ENCODE measurements at regions not wholly inside any gene's neighbourhood (a gene's known extent, or its start where the extent isn't known, plus 50 kb on each side); places are given as distances from the start of the nearest gene placed in this dataset.

GRCh38 chr18:76564655-76565237 lies 69.7 kb upstream of the ZNF516 start:
- intact Hi-C loops (cut with DNase I): no loop called here
- H3K27ac ChIP-seq (ENCODE audit: low read depth in 1 of 2, low read length in 2 of 2): peak overlapping the region in 1 of 2 donors; percentile 80
- 24 to 28% methylated on average over 4 of the region's 4 CpGs for WGBS, 2 donors
- DNase-seq (no peak), ATAC-seq (ENCODE audit: low FRiP score) (no peak)
- no peaks in the 10 kb centered on the region for H3K36me3 ChIP-seq (ENCODE audit: control insufficient read depth in 1 of 2, insufficient read depth in 2 of 2, low read length in 1 of 2)
- H3K27me3 ChIP-seq (ENCODE audit: control insufficient read depth in 1 of 2, insufficient read depth in 2 of 2, low read length in 1 of 2): no peaks in the 10 kb centered on the region
- no peaks in the 10 kb centered on the region for H3K9me3 ChIP-seq (ENCODE audit: control insufficient read depth, low read length)
- H3K4me3 ChIP-seq (ENCODE audit: low read length in 2 of 2): no peak overlapping the region
- no peaks in the 10 kb centered on the region for H3K4me1 ChIP-seq (ENCODE audit: control insufficient read depth in 1 of 2, insufficient read depth in 2 of 2, low read length in 2 of 2)

GRCh38 chr18:76564117-76564516 lies 69.1 kb upstream of the ZNF516 start:
- intact Hi-C loops (cut with DNase I): no loop called here
- DNase-seq (no peak), ATAC-seq (ENCODE audit: low FRiP score) (no peak)
- Histone ChIP-seq H3K4me1 (ENCODE audit: control insufficient read depth in 1 of 2, insufficient read depth in 2 of 2, low read length in 2 of 2) (no peaks in the 10 kb centered on the region), H3K27me3 (ENCODE audit: control insufficient read depth in 1 of 2, insufficient read depth in 2 of 2, low read length in 1 of 2) (no peaks in the 10 kb centered on the region), H3K9me3 (ENCODE audit: control insufficient read depth, low read length) (no peaks in the 10 kb centered on the region), H3K4me3 (ENCODE audit: low read length in 2 of 2) (no peak overlapping the region), H3K36me3 (ENCODE audit: control insufficient read depth in 1 of 2, insufficient read depth in 2 of 2, low read length in 1 of 2) (no peaks in the 10 kb centered on the region), H3K27ac (ENCODE audit: low read depth in 1 of 2, low read length in 2 of 2) (no peak overlapping the region)
- WGBS, 2 donors: 87 to 90% methylated on average over 8 of the region's 8 CpGs

DNA sequence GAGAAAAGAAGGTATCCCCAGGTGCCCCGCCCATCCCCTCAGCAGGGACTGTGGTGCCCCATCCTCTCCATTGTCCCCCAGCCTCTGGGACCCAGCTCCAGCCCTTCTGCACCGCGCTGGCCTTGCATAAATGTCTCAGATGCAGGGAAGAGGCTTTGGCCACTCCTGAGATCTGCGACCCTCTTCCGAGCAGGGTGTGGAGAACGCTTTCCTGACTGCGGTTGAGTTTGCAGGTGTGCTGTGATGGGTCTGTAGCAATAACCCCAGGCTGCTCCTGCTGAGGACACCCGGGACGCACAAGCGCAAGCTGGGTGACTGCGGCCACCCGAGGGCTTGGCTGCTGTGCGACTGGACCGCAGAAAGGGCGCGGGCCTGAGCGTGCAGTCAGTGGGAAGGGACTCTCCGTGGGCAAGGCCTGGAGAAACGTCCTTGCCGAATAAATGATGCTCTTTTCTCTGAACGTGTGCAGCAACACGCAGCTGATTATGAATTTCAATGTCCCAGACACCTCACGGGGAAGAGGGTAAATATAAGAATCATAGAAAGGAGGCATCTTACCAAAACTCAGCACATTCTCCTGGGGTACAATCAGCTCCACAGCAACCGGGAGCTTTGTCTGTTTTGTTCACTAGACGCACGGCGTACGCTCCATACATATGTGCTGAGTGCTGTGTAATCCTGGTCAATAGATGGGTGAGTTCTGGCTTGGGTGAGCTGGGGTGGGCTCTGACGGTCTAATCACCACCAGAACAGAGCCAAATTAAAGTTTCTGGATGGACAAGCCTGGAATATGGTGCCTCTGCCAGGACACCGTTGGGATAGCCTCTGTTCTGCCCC lies 67.5 kb upstream of the ZNF516 start:
- no peak for DNase-seq
- WGBS, 2 donors: 96% methylated on average over 30 of the region's 30 CpGs
- intact Hi-C loops (cut with DNase I): no loop called here

GRCh38 chr18:76558881-76559667 lies 64.0 kb upstream of the ZNF516 start:
- intact Hi-C loops (cut with DNase I): no loop called here
- ATAC-seq (ENCODE audit: low FRiP score): no peak
- Histone ChIP-seq H3K27ac (ENCODE audit: low read depth in 1 of 2, low read length in 2 of 2) (no peak overlapping the region), H3K9me3 (ENCODE audit: control insufficient read depth, low read length) (no peaks in the 10 kb centered on the region), H3K27me3 (ENCODE audit: control insufficient read depth in 1 of 2, insufficient read depth in 2 of 2, low read length in 1 of 2) (no peaks in the 10 kb centered on the region), H3K4me1 (ENCODE audit: control insufficient read depth in 1 of 2, insufficient read depth in 2 of 2, low read length in 2 of 2) (no peaks in the 10 kb centered on the region), H3K4me3 (ENCODE audit: low read length in 2 of 2) (no peak overlapping the region), H3K36me3 (ENCODE audit: control insufficient read depth in 1 of 2, insufficient read depth in 2 of 2, low read length in 1 of 2) (no peaks in the 10 kb centered on the region)
- 64% methylated on average over 18 of the region's 18 CpGs for WGBS, 2 donors
- no peak for DNase-seq

More for the DNA sequence above, 67.5 kb upstream of the ZNF516 start:
- Histone ChIP-seq H3K4me3 (ENCODE audit: low read length in 2 of 2) (no peak overlapping the region), H3K4me1 (ENCODE audit: control insufficient read depth in 1 of 2, insufficient read depth in 2 of 2, low read length in 2 of 2) (no peaks in the 10 kb centered on the region), H3K9me3 (ENCODE audit: control insufficient read depth, low read length) (no peaks in the 10 kb centered on the region), H3K27me3 (ENCODE audit: control insufficient read depth in 1 of 2, insufficient read depth in 2 of 2, low read length in 1 of 2) (no peaks in the 10 kb centered on the region), H3K36me3 (ENCODE audit: control insufficient read depth in 1 of 2, insufficient read depth in 2 of 2, low read length in 1 of 2) (no peaks in the 10 kb centered on the region), H3K27ac (ENCODE audit: low read depth in 1 of 2, low read length in 2 of 2) (no peak overlapping the region)
- no peak for ATAC-seq (ENCODE audit: low FRiP score)

GRCh38 chr18:76557026-76557575 lies 62.1 kb upstream of the ZNF516 start:
- no peak overlapping the region for H3K4me3 ChIP-seq (ENCODE audit: low read length in 2 of 2)
- intact Hi-C loops (cut with DNase I): no loop called here
- ATAC-seq (ENCODE audit: low FRiP score): no peak

DNA sequence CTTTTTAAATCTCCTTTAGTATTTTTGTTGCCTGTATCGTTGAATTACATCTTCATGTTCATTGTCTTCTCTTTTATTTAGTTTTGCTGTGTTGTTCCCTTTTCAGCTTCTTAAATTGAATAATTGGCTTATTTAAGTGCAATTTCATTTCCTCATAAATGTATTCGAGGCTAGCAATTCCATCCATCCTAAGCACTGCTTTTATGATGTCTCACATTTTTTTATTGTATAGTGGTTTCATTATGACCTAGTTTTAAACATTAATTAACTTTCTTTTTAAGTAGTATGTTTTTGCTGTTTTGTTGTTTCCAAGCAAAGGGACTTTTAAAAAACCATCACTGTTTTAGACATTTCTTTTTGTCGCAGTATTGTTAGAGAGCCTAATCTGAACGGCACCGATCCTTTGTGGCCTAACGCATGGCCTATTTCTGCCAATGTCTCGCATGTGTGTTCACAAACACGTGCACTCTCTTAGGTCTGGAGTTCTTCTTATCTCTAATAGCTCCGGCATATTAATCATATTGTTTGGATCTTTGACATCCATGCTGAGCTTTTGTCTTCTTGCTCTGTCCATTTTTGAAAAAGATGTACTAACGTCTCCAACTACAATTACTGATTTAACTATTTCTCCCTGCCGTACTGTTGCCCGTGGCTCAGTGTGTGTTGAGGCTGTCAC lies 59.6 kb upstream of the ZNF516 start:
- Histone ChIP-seq H3K27me3 (ENCODE audit: control insufficient read depth in 1 of 2, insufficient read depth in 2 of 2, low read length in 1 of 2) (no peaks in the 10 kb centered on the region), H3K36me3 (ENCODE audit: control insufficient read depth in 1 of 2, insufficient read depth in 2 of 2, low read length in 1 of 2) (no peaks in the 10 kb centered on the region), H3K4me3 (ENCODE audit: low read length in 2 of 2) (no peak overlapping the region), H3K4me1 (ENCODE audit: control insufficient read depth in 1 of 2, insufficient read depth in 2 of 2, low read length in 2 of 2) (no peaks in the 10 kb centered on the region), H3K9me3 (ENCODE audit: control insufficient read depth, low read length) (no peaks in the 10 kb centered on the region), H3K27ac (ENCODE audit: low read depth in 1 of 2, low read length in 2 of 2) (no peak overlapping the region)
- no peak for DNase-seq
- 83 to 85% methylated on average over 12 of the region's 12 CpGs for WGBS, 2 donors
- intact Hi-C loops (cut with DNase I): no loop called here
- no peak for ATAC-seq (ENCODE audit: low FRiP score)

More at GRCh38 chr18:76557026-76557575, 62.1 kb upstream of the ZNF516 start:
- no peaks in the 10 kb centered on the region for H3K36me3 ChIP-seq (ENCODE audit: control insufficient read depth in 1 of 2, insufficient read depth in 2 of 2, low read length in 1 of 2)
- WGBS, 2 donors: 68 to 75% methylated on average over 10 of the region's 10 CpGs
- no peaks in the 10 kb centered on the region for H3K27me3 ChIP-seq (ENCODE audit: control insufficient read depth in 1 of 2, insufficient read depth in 2 of 2, low read length in 1 of 2)
- DNase-seq: no peak
- no peaks in the 10 kb centered on the region for H3K9me3 ChIP-seq (ENCODE audit: control insufficient read depth, low read length)
- H3K27ac ChIP-seq (ENCODE audit: low read depth in 1 of 2, low read length in 2 of 2): no peak overlapping the region
- H3K4me1 ChIP-seq (ENCODE audit: control insufficient read depth in 1 of 2, insufficient read depth in 2 of 2, low read length in 2 of 2): no peaks in the 10 kb centered on the region

- Histone ChIP-seq H3K36me3 (ENCODE audit: control insufficient read depth in 1 of 2, insufficient read depth in 2 of 2, low read length in 1 of 2) (no peaks in the 10 kb centered on the region), H3K9me3 (ENCODE audit: control insufficient read depth, low read length) (no peaks in the 10 kb centered on the region), H3K27me3 (ENCODE audit: control insufficient read depth in 1 of 2, insufficient read depth in 2 of 2, low read length in 1 of 2) (no peaks in the 10 kb centered on the region), H3K27ac (ENCODE audit: low read depth in 1 of 2, low read length in 2 of 2) (no peak overlapping the region), H3K4me1 (ENCODE audit: control insufficient read depth in 1 of 2, insufficient read depth in 2 of 2, low read length in 2 of 2) (no peaks in the 10 kb centered on the region), H3K4me3 (ENCODE audit: low read length in 2 of 2) (no peak overlapping the region)
- 77 to 80% methylated on average over 5 of the region's 5 CpGs for WGBS, 2 donors
- intact Hi-C loops (cut with DNase I): no loop called here
- DNase-seq (no peak), ATAC-seq (ENCODE audit: low FRiP score) (no peak)
Observed at GRCh38 chr18:76553715-76554546, 58.9 kb upstream of the ZNF516 start.

- WGBS, 2 donors: 92 to 94% methylated on average over 12 of the region's 12 CpGs
- no peaks in the 10 kb centered on the region for H3K4me1 ChIP-seq (ENCODE audit: control insufficient read depth in 1 of 2, insufficient read depth in 2 of 2, low read length in 2 of 2)
- H3K27me3 ChIP-seq (ENCODE audit: control insufficient read depth in 1 of 2, insufficient read depth in 2 of 2, low read length in 1 of 2): no peaks in the 10 kb centered on the region
- no peaks in the 10 kb centered on the region for H3K36me3 ChIP-seq (ENCODE audit: control insufficient read depth in 1 of 2, insufficient read depth in 2 of 2, low read length in 1 of 2)
- ATAC-seq (ENCODE audit: low FRiP score) (no peak), DNase-seq (no peak)
- H3K4me3 ChIP-seq (ENCODE audit: low read length in 2 of 2): no peak overlapping the region
- intact Hi-C loops (cut with DNase I): no loop called here
- H3K9me3 ChIP-seq (ENCODE audit: control insufficient read depth, low read length): no peaks in the 10 kb centered on the region
- H3K27ac ChIP-seq (ENCODE audit: low read depth in 1 of 2, low read length in 2 of 2): no peak overlapping the region
Observed at GRCh38 chr18:76548541-76548940, 53.5 kb upstream of the ZNF516 start.
